ENCODE measurements at regions not wholly inside any gene's neighbourhood (a gene's known extent, or its start where the extent isn't known, plus 50 kb on each side); places are given as distances from the start of the nearest gene placed in this dataset.

DNA sequence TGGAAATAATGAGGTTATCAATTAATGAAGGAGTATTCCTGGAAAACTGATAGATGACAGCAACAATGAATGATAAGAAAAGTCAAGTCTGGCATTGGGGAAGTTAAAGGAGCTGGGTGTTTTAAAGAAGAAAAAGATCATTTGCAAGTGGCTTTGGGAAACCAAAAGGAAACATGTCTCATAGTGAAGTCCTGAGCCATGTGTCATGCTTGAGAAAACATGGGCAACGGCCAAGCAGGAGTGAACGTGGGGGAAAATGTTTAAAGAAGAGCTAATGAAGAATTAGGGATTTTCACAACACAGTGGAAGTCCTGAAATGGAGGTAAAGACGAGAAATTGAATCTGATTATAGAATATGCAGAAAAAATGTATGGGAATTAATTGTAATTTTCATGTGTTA, 1383.2 kb upstream of the CELF2 start:
- DNase-seq: no peak

DNA sequence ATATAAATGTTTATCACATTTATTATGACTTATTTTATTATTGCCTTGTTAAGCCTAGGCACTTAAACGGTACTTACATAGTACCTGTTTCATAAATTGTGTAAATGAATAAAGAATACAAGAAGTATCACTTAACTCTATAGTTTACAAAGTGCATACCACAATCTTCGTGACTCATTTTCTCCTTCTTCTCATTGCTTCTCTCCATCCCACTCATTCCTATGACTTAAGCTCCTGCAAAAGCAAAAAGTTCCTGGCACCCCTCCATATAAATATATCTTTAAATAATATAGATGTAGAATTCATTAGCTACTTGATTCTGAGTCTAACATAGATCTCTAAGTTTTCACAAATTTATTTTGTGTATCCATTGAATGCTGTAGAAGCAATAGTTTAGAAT, 1382.0 kb upstream of the CELF2 start:
- no peak for DNase-seq

GRCh38 chr10:9636216-9636615, 1381.5 kb upstream of the CELF2 start:
- no peak for DNase-seq

- no peak for DNase-seq
These were observed 1373.9 kb upstream of the CELF2 start for GRCh38 chr10:9643782-9644181.

DNA sequence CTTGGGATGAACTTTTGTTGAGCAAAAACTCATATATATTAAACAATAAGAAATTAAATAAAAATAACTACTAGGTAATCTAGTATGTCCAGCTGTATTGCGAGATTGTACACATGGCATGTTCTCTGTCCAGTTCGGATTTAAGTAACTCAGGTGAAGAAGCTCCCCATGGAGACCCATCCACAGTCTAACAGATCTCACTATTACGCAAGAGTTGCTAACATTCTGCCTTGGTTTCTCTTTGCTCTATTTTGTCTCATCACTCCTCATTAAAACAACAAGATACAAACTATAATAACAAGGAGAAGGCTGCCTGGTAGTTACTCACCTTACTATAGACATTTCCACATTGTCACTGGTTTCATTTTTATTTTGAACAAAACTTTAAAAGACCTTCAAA, 1372.3 kb upstream of the CELF2 start:
- DNase-seq: no peak

DNA sequence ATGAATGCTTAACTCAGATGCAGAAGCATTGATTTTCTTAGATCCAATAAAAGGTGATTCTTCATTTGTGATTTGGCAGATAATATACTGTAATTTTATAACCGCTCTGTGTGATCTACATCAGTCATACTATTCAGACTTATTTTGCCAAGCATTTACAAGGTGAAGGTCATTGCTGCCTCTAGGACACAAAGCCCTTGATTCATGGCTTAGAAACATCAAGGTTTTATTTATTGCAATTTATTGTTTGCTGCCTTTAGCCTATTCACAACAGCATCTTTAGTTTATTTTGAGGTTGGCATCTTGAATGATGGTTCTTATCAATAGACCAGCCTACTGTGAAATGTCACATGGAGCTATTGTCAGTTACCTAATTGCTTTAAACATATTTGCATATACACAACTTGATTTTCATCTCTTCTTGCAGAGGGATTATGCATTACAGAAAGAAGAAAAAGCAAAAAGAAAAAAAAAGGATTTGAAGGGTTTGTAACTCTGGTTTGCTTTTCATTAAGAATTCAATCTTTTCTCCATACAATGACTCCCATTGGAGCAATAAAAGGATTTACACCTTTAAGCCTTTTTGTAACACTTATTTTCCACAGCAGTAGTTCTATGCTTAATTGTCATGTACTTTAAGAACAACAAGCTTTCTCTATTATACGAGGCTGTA, 1371.6 kb upstream of the CELF2 start:
- no peak for DNase-seq

DNA sequence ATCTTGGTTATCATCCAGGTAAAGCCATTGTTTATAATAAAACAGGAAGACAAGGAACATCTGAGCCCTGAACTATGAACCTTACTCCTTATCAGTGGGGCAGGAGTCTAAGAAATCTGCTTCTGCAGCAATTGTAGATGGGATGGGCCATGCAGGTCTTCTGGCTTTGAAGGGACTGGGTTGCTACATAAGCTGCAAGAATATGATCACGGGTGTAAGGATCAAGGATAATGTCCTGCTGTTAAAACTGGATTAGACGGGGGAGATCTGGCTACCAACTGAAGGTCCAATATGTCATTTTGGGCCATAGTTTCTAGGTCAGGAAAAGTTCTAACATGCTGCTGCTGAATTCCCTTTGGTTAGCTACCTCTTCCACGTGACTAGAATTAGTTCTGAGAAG, 1363.4 kb upstream of the CELF2 start:
- DNase-seq: no peak

- DNase-seq: no peak
These were observed 1361.3 kb upstream of the CELF2 start for GRCh38 chr10:9656386-9656785.

DNA sequence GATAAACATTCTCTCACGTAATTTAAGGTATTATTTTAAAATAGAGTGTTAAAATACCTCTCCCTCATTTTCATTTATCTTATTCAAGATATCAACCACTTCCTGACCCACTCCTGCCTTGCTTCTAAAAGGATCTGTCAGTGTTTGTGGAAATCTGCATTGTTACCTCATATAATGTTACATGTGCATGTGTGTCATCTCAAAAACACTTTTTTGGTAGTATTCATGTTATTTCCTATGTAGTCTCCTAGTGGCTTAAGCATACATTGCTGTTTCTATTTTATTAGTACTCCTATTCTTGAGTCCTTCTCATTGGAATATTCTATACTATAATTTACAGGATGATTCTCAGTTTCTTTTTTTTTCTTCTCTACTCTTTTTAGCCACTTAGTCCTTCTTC, 1360.7 kb upstream of the CELF2 start:
- no peak for DNase-seq

- no peak for DNase-seq
These were observed 1360.1 kb upstream of the CELF2 start for GRCh38 chr10:9657530-9657929.

- no peak for DNase-seq
These were observed 1349.3 kb upstream of the CELF2 start for GRCh38 chr10:9668411-9668810.

GRCh38 chr10:9670911-9671310, 1346.8 kb upstream of the CELF2 start:
- DNase-seq: no peak

GRCh38 chr10:9681655-9682054, 1336.0 kb upstream of the CELF2 start:
- no peak for DNase-seq

DNA sequence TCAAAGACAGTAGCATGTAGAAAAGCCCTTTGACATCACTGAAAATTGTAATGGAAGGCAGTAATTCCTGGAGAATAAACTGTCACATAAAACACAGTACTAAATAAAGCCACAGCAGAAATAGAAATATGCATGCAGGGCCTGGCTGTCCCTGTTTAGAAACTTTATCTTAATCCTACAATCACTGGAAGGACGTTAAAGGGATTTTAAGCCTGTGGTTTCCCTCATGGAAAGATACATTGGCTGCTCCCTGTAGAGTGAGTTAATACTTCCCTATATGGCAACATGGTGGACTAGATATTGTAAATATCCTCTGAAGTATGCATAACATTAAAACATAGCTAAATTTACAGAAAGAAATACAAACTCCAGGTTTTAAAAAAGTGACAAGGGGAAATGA, 1334.9 kb upstream of the CELF2 start:
- no peak for DNase-seq

- no peak for DNase-seq
These were observed 1333.5 kb upstream of the CELF2 start for GRCh38 chr10:9684186-9684585.

DNA sequence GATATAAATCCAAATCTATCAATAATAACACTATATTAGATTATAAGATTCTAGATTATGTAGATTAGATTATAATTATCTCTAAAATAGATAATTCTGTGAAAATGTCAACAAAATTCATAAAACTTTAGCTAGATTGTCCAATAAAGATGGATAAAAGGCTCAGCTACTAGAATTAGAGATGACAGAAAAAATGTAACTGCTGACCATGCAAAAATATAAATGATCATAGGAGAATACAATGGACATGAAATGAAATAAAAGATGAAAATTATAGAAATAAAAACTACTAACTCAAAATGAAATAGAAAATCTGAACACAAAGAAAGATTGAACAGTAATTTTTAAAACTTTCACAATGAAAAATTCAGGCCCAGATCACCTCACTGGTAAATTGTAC, 1332.1 kb upstream of the CELF2 start:
- DNase-seq: no peak

DNA sequence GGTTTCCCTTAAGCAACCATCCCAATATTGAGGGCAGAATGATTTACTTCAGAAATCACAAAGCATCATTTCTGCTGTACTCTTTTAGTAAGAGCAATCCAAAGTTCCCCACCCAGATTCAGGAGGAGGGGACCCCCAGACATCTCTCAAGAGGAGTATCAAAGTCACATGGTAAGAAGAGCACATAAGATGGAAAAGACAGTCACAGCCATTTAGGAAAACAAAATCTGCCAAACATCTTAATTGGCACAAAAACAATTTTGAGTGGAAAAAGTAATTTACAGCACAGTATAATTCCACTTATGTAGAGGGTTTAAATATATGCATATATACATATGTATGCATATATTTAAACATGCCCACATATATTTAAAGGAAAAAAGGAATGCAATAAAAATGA, 1329.0 kb upstream of the CELF2 start:
- DNase-seq: no peak

DNA sequence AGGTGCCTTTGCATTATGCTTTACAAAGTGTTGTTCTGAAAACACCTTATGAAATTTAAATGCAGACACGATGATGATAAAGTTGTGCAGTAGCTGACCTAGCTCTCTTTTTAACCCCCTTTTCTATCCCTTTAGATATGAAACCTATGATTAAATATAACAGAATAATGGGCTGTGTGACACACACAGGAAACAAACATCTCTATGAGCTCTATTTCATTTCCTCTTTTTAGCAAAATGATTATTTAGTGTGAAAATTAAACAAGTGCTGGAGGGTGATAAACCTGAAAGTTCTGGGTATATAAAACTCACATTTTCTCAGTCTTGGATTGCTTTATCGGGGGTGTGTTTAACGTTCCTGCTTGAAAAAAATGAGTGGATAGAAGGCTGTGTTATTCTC, 1310.5 kb upstream of the CELF2 start:
- DNase-seq: no peak

GRCh38 chr10:9709849-9710248, 1307.8 kb upstream of the CELF2 start:
- DNase-seq: no peak

- DNase-seq: no peak
These were observed 1305.3 kb upstream of the CELF2 start for GRCh38 chr10:9712393-9712792.

DNA sequence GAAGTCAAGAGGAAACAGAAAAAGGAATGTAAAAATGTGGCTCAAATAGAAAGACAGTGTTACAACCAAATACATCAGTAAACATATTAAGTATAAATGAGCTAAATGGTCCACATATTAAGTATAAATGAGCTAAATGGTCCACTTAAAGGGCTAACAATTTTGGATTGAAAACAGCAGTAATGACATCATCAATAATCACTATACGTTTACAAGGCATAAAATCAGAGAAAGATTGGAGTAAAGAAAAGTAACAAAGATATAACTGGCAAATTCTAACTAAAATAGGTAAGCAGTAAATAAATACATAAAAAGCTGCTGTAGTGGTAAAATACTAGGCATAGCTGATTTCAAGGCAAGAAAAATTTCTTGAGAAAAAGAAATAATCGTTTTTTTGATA, 1298.4 kb upstream of the CELF2 start:
- DNase-seq: no peak

GRCh38 chr10:9733766-9734165, 1283.9 kb upstream of the CELF2 start:
- no peak for DNase-seq

- no peak for DNase-seq
These were observed 1283.5 kb upstream of the CELF2 start for GRCh38 chr10:9734218-9734617.

- no peak for DNase-seq
These were observed 1281.9 kb upstream of the CELF2 start for GRCh38 chr10:9735731-9736130.

- no peak for DNase-seq
These were observed 1274.0 kb upstream of the CELF2 start for GRCh38 chr10:9743639-9744038.

- DNase-seq: peak; percentile 64
These were observed 1272.5 kb upstream of the CELF2 start for GRCh38 chr10:9745158-9745557.
